ENCODE measurements at regions not wholly inside any gene's neighbourhood (a gene's known extent, or its start where the extent isn't known, plus 50 kb on each side); places are given as distances from the start of the nearest gene placed in this dataset.

DNA sequence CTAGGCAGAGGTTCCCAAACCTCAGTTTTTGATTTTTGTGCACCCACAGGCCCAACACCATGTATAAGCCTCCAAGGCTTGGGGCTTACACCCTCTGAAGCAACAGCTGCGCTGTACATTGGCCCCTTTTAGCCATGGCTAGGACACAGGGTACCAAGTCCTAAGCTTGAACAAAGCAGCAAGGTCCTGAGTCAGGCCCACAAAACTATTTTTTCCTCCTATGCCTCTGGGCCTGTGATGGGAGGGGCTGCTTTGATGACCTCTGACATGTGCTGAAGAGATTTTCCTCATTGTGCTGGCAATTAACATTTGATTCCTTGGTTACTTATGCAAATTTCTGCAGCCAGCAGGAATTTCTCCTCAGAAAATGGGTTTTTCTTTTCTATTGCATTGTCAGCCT lies 262.2 kb upstream of the CEP162 start:
- Histone ChIP-seq H3K36me3 (no peaks in the 10 kb centered on the region), H3K27ac (no peak overlapping the region), H3K9ac (no peak overlapping the region), H3K9me3 (no peaks in the 10 kb centered on the region), H3K27me3 (no peaks in the 10 kb centered on the region), H4K20me1 (no peaks in the 10 kb centered on the region), H3K4me3 (no peak overlapping the region), H3K4me2 (no peak overlapping the region), H3K4me1 (no peaks in the 10 kb centered on the region)
- no peak for TF ChIP-seq Cebpa-rat (IDR thresholded peaks at IDR 0.05)

DNA sequence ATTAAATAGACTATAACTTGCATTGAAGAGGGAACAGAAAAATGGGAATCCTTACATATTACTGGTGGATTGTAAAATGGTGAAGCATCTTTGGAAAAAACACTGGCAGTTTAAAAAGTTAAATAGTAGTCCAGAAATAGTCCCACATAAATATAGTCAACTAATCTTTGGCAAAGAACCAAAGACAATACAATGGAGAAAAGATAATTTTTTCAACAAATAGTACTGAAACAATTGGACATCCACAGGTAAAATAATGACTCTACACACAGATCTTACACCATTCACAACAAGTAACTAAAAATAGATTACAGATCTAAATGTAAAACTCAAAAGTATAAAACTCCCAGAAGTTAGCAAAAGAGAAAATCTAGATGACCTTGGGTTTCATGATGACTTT lies 259.1 kb upstream of the CEP162 start:
- Histone ChIP-seq H3K4me3 (no peak overlapping the region), H3K9me3 (no peaks in the 10 kb centered on the region), H3K36me3 (no peaks in the 10 kb centered on the region), H3K27ac (no peak overlapping the region), H3K9ac (no peak overlapping the region), H3K27me3 (no peaks in the 10 kb centered on the region), H3K4me1 (no peaks in the 10 kb centered on the region), H3K4me2 (no peak overlapping the region), H4K20me1 (no peaks in the 10 kb centered on the region)
- TF ChIP-seq Cebpa-rat (IDR thresholded peaks at IDR 0.05): no peak

DNA sequence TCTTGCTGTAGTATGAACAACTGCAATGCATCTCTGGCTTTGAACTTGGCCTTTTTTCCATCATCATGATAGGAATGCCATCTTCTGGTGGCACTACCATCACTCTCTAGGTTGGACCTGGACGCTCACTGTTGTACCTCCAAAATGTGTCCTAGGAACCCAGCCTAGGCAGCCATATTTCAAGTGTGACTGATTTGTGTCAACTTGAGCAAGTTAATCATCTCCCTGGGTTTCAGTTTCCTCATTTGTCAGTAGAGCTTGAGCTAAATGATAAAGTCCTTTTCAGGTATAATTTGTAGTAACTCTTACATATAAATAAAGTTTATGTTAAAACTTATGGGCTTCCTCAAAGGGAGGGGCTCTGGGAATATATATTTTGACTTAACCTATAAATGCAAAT lies 241.7 kb upstream of the CEP162 start:
- H3K27ac ChIP-seq: no peak overlapping the region
- no peaks in the 10 kb centered on the region for H3K27me3 ChIP-seq
- H3K9ac ChIP-seq: no peak overlapping the region
- no peak overlapping the region for H3K4me2 ChIP-seq
- H3K36me3 ChIP-seq: no peaks in the 10 kb centered on the region
- no peaks in the 10 kb centered on the region for H4K20me1 ChIP-seq
- H3K4me1 ChIP-seq: no peaks in the 10 kb centered on the region
- TF ChIP-seq Cebpa-rat (IDR thresholded peaks at IDR 0.05): no peak
- H3K9me3 ChIP-seq: no peaks in the 10 kb centered on the region
- H3K4me3 ChIP-seq: no peak overlapping the region

DNA sequence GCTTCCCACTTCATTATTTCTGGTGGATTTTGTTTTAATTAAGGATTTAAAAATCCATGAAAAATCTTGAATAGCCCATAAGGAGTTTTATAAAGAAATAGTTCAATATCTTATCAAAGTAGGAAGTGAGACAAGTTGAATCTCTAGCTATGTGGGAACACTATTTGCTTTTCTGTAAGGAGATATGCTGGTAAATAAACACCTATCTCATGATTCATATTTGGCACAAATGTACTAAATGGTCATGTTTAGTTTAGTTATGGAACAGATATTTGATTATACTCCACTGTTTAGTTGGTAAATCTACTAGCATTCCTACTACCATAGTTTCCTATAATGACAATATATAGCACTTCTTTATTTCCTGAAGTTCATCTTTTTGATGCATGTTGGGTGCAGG lies 239.9 kb upstream of the CEP162 start:
- no peak for TF ChIP-seq Cebpa-rat (IDR thresholded peaks at IDR 0.05)
- Histone ChIP-seq H3K36me3 (no peaks in the 10 kb centered on the region), H3K4me3 (no peak overlapping the region), H3K27me3 (no peaks in the 10 kb centered on the region), H3K27ac (no peak overlapping the region), H3K9ac (no peak overlapping the region), H3K4me1 (no peaks in the 10 kb centered on the region), H4K20me1 (no peaks in the 10 kb centered on the region), H3K4me2 (no peak overlapping the region), H3K9me3 (no peaks in the 10 kb centered on the region)

DNA sequence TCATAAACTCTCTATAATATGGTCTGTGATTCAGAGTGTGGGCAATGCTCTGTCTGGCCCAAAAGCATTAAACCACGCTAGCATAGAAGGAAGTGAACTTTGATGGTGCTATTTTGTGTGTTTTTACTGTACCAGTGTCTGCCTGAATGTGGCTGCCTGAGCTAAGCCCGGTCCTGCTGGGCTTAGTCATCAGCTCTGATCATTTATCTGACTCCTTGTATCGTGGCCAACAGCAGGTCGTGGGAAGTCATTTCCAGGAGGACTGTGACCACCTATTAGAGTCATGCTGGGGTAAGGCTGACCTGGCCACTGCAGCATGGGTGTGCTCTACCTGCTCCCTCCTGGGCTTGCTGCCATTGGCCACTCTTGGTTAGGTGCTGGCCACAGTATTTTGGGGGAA lies 239.1 kb upstream of the CEP162 start:
- Histone ChIP-seq H3K27ac (no peak overlapping the region), H4K20me1 (no peaks in the 10 kb centered on the region)

DNA sequence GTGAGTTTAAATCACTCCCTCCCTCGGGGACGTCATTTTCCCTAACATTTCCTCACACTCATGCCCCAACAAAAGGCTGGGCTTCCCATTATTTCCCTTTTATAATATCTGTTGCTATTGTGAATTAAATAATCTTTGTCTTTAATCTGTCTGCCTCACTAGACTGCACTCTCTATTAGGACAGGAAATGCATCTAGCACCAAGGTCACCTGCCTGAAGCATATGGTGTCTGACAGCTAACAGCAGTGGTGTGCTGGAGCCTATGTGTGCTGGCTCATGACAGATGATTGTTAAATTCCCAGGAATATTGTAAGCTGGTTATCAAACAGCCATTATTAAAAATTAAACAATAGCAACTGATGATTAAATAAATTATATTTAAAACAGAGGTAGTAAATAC lies 237.0 kb upstream of the CEP162 start:
- Histone ChIP-seq H3K4me1 (no peaks in the 10 kb centered on the region), H3K9ac (no peak overlapping the region), H3K36me3 (no peaks in the 10 kb centered on the region), H3K4me2 (no peak overlapping the region), H4K20me1 (no peaks in the 10 kb centered on the region), H3K27ac (no peak overlapping the region), H3K4me3 (no peak overlapping the region), H3K9me3 (no peaks in the 10 kb centered on the region), H3K27me3 (no peaks in the 10 kb centered on the region)
- no peak for TF ChIP-seq Cebpa-rat (IDR thresholded peaks at IDR 0.05)

More for the DNA sequence above, 239.1 kb upstream of the CEP162 start:
- Histone ChIP-seq H3K27me3 (no peaks in the 10 kb centered on the region), H3K4me2 (no peak overlapping the region), H3K4me3 (no peak overlapping the region), H3K9me3 (no peaks in the 10 kb centered on the region), H3K9ac (no peak overlapping the region), H3K36me3 (no peaks in the 10 kb centered on the region), H3K4me1 (no peaks in the 10 kb centered on the region)
- TF ChIP-seq Cebpa-rat (IDR thresholded peaks at IDR 0.05): no peak

DNA sequence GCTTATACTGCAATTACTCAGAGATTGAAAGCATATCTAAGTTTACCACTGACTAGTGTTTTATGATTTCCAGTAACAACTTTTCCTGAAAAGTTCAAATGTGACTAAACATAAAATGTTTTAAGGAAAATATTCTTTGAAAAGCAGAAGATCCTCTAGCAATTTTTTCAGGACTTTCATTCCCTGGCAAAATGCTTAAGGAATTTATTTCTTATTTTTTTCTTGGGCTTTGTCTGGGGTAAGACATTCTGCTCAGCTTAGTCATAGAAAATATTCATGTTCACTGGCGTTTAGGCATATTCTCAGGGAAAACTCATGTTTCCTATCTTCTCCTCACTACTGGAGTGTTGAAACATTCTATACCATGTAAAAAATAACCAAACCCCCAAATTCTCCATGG lies 235.3 kb upstream of the CEP162 start:
- H3K4me2 ChIP-seq: no peak overlapping the region
- H3K27me3 ChIP-seq: no peaks in the 10 kb centered on the region
- no peak overlapping the region for H3K9ac ChIP-seq
- H3K9me3 ChIP-seq: no peaks in the 10 kb centered on the region
- H3K27ac ChIP-seq: no peak overlapping the region
- no peaks in the 10 kb centered on the region for H3K4me1 ChIP-seq
- no peaks in the 10 kb centered on the region for H4K20me1 ChIP-seq
- TF ChIP-seq Cebpa-rat (IDR thresholded peaks at IDR 0.05): no peak
- H3K36me3 ChIP-seq: no peaks in the 10 kb centered on the region
- no peak overlapping the region for H3K4me3 ChIP-seq

DNA sequence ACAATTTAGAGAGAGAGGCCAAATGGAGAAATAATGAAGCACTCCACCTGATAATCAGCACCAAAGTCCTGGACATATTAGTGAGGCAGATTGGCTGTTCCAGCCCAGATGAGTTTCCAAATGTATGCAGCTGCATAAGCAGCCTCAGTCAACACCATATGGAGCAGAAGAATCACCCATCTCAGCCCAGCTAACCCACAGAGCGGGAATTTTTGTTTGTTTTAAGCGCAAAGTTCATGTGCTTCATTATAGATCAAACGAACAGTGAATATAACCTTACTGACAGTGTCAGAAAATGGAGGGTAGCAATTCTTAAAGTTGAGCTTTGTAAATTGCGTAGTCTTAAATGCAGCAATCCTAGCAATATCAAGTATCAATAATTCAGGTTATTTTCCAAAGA lies 234.0 kb upstream of the CEP162 start:
- TF ChIP-seq Cebpa-rat (IDR thresholded peaks at IDR 0.05): no peak
- no peak overlapping the region for H3K27ac ChIP-seq
- H4K20me1 ChIP-seq: no peaks in the 10 kb centered on the region
- no peaks in the 10 kb centered on the region for H3K36me3 ChIP-seq
- H3K4me1 ChIP-seq: no peaks in the 10 kb centered on the region
- H3K4me2 ChIP-seq: no peak overlapping the region
- H3K27me3 ChIP-seq: no peaks in the 10 kb centered on the region
- H3K4me3 ChIP-seq: no peak overlapping the region
- no peaks in the 10 kb centered on the region for H3K9me3 ChIP-seq
- no peak overlapping the region for H3K9ac ChIP-seq

DNA sequence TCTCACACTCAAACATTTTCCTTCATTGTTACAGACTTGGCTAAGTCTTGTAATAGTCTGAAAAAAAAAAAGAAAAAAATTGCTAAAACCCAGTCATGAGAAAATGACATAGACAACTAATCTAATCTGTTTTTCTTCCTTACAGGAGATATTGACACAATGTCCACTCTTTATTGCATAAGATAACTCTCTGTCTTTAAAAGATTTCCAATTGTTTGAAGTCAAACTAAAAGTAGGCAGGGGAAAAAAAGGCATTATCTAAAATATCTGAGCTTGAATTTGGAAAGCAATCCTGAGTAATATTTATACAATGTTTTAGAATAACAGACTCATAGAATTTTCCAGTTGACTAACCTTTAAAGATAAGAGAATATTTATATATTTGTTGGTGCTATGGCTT lies 233.0 kb upstream of the CEP162 start:
- H3K9me3 ChIP-seq: no peaks in the 10 kb centered on the region
- H3K4me1 ChIP-seq: no peaks in the 10 kb centered on the region
- H3K4me3 ChIP-seq: no peak overlapping the region
- no peaks in the 10 kb centered on the region for H3K27me3 ChIP-seq
- H4K20me1 ChIP-seq: no peaks in the 10 kb centered on the region
- TF ChIP-seq Cebpa-rat (IDR thresholded peaks at IDR 0.05): no peak
- H3K27ac ChIP-seq: no peak overlapping the region
- no peaks in the 10 kb centered on the region for H3K36me3 ChIP-seq
- no peak overlapping the region for H3K9ac ChIP-seq
- no peak overlapping the region for H3K4me2 ChIP-seq

DNA sequence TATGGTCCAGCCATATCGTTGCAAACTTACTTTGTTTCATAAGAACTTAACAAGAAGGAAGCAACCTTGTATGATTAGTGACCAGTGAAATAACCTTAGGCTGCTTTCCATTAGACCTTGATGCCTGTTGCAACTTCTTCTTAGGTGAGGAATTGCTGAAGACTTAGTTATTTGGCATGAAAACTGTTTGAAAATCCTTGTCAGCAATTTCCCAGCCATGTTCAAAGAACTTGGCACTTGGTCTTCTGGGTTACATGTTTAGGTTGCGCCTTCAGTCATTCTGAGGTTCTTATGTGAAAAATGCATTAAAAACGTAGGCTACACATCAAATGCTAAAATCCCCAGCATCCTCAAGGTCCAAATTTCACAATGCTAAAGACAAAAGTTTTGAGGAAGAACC lies 232.0 kb upstream of the CEP162 start:
- Histone ChIP-seq H3K27ac (no peak overlapping the region), H3K27me3 (no peaks in the 10 kb centered on the region), H3K9ac (no peak overlapping the region), H3K9me3 (no peaks in the 10 kb centered on the region), H3K4me1 (no peaks in the 10 kb centered on the region), H3K36me3 (no peaks in the 10 kb centered on the region), H3K4me2 (no peak overlapping the region), H3K4me3 (no peak overlapping the region), H4K20me1 (no peaks in the 10 kb centered on the region)
- TF ChIP-seq Cebpa-rat (IDR thresholded peaks at IDR 0.05): no peak

DNA sequence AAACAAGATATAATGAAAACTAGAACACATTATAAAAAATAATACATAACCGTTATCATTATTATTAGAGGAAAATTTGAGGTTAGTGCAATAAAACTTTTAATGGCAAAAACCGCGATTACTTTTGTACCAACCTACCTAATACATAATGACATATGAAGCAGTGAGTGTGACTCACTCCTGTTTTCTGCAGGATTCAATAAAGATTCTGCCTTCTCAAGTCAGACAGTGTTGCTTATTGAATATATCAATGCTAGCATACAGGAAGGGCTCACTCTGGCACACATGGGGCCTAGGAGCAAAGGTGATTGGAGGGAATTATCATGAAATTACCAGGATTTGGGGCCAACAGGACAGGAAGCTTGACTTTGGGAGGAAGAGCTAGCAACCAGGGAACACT lies 230.8 kb upstream of the CEP162 start:
- Histone ChIP-seq H3K4me2 (no peak overlapping the region), H3K4me3 (no peak overlapping the region), H3K27ac (no peak overlapping the region), H3K9ac (no peak overlapping the region), H3K4me1 (no peaks in the 10 kb centered on the region), H3K27me3 (no peaks in the 10 kb centered on the region), H3K9me3 (no peaks in the 10 kb centered on the region), H3K36me3 (no peaks in the 10 kb centered on the region), H4K20me1 (no peaks in the 10 kb centered on the region)
- no peak for TF ChIP-seq Cebpa-rat (IDR thresholded peaks at IDR 0.05)
